NCI-H2171 (cell line): ENCODE measurements at regions not wholly inside any gene's neighbourhood (a gene's known extent, or its start where the extent isn't known, plus 50 kb on each side); places are given as distances from the start of the nearest gene placed in this dataset.
"Not testable (repeated sequence)": the region's sequence is repeated elsewhere in the genome, so short reads cannot be mapped to it uniquely, and the experiment has no call there.

Experiments
- DNase-seq: peaks from one replicate; lab custom pipeline; 2025; lab: John Stamatoyannopoulos, UW

DNA sequence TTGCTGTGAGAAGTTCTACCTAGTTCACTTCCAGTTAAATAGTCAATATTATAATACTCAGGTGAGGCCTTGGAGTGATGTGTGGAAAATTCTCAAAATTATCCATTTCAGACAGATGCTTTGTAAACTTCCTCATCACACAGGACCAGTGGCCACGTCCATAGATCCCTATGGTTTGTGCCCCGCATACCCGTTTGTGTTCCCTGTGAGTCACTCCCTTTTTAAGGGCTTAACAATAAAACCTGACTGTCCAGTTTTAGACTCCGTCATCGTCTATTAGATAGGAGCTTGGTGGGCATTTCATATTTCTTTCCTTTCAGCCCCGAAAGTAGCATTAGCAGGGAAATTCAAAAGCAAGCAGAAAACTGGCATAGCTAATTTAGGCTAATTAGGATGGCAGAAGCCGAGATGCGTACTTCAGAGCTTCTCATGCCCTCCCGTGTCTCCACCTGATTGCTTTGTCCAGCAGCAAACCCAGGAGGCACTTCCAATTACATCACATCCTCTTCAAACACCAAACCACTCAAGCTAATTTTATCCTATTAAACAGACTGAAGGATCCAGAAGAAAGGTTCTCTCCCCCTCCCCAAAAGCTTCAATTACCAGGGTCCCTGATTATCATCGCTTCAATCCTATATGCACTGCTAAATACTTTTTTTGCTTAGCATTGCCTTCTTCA lies 186.6 kb upstream of the OTX2 start:
- DNase-seq: no peak

GRCh38 chr14:56995010-56995409 lies 184.7 kb upstream of the OTX2 start:
- DNase-seq: no peak

DNA sequence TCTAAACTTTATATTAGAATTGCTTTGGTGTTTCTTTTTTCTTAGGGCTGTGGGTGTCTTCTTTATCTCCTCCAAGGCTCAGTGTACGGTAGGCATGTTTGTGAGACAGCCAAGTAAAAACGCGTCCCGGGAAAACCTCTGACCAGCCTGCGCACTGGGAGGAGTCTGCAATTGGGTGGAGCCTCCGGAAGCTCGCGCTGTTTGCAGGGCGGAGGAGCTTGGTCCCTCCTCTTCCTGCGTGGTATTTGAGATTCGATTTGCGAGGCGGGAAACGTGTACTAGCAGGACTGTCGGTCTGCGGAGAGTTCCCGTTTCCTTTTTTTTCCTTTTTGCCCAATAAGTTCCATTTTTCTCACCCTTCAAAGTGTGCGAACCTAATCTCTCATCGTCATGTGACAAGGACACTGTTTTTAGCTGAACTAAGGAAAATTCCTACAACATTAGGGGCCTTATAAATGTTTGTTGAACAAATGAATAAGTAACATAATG lies 182.1 kb upstream of the OTX2 start:
- DNase-seq: no peak

GRCh38 chr14:56990991-56991627 lies 180.8 kb upstream of the OTX2 start:
- DNase-seq: not testable (repeated sequence)

GRCh38 chr14:56989359-56989758 lies 179.1 kb upstream of the OTX2 start:
- no peak for DNase-seq

- no peak for DNase-seq
Measured at GRCh38 chr14:56979936-56980335, 169.7 kb upstream of the OTX2 start.

DNA sequence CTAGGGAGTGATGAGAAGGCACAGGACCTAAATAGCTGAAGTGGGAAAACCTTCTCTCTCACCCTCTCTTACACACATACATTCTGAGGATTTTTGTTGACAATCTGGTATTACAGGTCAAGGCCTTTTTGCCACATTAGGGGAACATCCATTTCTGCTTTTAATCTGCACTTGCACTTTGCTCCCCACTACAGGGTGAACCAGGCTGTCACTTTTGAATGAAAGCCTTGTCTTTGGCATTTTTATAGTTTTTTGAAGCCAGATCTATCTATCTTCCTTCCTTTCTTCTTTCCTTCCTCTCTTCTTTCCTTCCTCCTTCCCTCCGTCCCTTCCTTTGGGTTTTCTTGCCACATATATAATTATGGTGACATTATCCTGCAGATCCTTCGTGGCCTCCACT lies 165.9 kb upstream of the OTX2 start:
- DNase-seq: no peak

DNA sequence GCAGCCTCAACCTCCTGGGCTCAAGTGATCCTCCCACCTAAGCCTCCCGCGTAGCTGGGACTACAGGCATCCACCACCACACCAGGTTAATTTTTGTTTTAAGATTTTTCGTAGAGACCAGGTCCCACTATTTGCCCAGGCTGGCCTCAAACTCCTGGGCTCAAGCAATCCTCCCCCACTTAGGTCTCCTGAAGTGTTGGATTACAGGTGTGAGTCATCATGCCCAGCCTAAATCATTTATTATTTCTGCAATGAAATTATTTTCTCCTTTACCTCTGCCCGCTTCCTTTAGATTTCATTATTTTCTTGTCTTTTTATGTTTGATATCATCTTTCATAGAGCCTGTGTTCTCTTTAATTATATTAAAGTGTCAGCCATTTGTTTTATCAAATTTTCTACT lies 165.2 kb upstream of the OTX2 start:
- no peak for DNase-seq

DNA sequence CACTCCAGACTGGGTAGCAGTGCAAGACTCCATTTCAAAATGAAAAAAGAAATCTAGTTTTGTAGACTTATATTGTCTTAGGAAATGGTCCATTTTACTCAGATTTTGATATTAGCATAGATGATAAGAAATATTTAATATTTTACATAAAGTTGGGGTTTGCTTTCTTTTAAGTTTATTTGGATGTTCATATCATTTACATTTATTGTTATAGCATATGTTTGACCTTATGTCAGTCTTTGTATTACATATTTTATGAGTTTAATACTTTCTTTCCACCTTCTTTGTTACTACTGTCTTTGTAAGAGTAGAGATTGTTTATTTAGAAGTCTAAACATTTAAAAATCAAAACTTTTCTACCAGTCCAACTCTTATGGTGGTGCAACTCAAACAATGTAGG lies 162.7 kb upstream of the OTX2 start:
- no peak for DNase-seq

DNA sequence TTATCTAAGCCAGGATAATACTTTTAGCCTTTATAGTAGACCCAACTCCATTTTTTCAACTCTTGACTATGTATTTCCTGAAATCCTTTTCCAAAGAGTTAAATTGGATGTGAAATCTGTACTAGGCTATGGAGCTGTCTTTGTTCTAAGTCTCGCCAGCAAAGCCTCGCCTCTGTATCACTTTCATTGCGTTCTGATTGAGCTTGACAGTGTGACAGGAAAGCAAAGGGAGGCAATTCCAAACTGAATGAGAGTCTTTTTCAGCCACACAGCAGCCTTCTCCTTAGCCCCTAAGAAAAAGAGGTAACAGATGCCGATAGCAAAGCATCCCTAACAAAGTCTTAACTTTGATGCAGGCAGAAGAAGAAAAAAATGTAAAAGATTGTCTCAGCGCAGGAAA lies 154.6 kb upstream of the OTX2 start:
- DNase-seq: no peak

- DNase-seq: no peak
Measured at GRCh38 chr14:56963381-56963780, 153.1 kb upstream of the OTX2 start.

DNA sequence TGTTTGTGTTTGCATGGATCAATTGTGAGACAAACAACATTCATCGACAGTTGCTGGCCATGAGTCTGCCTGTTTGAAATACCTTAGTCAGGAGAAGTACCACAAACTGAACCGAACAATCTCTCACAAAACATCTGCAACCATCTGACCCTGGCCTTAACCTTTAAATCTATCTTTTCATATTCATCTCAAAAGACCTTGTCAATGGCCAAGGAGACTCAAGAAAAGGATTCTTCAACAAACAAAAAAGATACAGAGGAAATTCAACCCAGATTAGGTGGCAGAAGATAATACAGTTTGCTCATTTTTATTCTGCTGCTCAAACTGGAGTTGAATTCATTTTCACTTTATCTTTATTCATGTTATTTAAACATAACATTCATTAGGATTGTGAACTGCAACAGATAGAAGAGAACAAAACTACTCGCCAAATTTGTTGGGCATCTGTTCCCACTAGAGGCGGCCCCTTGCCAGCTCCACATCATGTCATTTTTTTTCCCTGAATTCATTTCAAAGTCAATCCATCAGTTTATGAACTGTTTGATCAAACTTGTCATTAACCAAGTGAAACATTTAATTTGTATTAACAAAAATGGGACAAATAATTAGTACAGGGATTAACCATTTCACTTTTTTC lies 152.3 kb upstream of the OTX2 start:
- no peak for DNase-seq

DNA sequence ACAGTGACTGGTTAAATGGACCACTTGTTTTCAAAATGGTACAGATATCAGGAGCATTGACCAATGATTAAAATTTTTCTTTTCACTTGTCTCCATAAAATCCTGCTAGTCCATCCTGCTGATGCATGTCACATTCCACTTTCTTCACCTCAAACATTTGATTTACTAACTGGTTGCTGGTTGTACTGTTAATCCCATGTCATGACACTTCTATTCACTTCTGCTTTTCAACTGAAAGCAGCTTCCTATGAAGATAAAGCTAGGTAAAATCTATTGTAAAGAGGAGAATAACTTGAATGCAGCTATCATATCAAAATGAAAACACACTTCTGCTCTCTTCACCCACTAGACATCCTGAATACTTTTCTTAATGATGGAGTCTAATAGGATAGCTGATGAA lies 149.6 kb upstream of the OTX2 start:
- no peak for DNase-seq

DNA sequence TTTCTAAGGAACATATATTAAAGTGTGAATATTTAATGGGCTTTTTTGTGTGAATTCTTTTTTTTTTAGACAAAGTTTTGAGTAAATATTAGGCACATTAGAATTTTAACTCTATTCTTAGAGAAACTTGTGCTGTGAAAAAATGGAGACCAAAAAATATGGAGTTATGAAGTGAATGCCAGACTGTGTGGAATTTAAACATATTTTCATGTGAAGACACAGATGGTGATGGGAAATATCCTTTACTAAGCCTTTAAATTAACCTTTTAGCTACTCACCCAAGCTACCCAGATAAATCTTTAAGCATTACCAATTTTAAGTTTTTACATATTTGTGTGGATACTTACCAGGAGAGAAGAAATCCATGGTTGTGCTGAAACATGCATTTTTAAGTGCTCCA lies 148.8 kb upstream of the OTX2 start:
- no peak for DNase-seq

GRCh38 chr14:56956182-56956581 lies 145.9 kb upstream of the OTX2 start:
- DNase-seq: no peak

- DNase-seq: no peak
Measured at GRCh38 chr14:56955745-56956144, 145.5 kb upstream of the OTX2 start.

DNA sequence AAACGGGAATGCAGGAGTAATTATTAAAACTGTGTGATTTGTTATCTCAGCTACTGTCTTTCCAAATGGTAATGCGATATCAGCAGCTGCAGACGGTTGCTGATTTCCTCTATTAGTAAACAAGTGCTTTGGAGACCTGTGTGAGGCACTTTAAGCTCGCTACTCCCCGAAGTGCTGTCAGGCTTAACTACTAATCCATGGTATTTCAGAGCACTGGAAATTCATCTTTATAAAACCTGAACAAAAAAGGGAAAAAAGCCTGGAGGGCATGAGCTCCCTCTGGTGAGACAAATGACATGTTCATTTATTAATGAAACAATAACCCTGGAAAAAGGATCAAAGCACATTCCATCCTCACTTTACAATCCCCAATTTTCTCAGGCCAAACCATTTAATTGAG lies 143.6 kb upstream of the OTX2 start:
- peak; percentile 29 for DNase-seq

DNA sequence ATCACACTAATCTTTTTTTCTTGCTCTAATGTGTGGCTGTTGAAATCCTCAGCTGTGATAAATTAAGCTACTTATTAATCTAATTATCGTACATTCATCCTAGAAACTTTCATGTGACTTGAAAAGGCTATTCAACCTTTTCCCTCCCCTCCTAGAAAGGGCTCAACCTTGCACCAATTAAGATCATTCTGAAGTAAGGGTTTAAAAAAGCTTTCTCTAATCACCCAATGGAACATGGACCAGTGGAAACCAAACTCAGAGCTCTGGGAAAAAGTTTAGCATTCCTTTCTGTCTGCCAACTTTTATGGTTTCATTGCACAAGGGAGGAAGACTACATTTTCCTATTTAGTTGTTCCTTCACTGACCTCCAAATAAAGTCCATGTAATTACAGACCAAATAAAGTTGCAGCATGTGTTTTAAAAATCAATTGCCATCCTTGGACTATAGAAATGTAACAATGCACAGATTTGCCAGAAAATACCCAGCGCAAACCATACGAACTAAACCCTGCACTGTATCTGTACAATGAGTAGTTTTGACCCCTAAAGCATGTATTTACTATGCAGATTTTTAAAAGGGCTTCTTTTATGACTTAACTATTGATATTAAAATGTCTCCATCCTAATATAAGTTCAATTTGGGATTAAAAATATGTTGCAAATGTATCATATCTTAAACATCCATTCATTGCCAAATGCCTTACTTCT lies 142.6 kb upstream of the OTX2 start:
- DNase-seq: no peak

DNA sequence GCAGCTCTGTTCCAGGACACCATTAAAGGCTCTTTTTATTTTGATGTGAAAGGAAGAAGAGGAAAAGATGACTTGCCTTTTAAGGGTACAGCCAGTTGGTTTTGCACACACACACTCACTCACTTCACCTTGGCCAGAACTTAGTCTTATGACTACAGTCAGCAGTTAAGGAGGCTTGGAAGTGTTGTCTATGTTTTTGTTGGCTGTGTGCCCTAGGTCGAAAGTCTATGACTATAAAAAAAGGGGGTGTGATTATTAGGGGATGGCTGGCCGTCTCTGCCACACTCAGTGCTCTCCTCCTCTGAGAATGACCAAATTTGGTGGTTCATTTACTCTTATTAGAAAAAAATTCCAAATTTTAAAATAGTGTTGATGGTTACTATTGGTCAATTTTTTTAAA lies 139.5 kb upstream of the OTX2 start:
- DNase-seq: no peak

DNA sequence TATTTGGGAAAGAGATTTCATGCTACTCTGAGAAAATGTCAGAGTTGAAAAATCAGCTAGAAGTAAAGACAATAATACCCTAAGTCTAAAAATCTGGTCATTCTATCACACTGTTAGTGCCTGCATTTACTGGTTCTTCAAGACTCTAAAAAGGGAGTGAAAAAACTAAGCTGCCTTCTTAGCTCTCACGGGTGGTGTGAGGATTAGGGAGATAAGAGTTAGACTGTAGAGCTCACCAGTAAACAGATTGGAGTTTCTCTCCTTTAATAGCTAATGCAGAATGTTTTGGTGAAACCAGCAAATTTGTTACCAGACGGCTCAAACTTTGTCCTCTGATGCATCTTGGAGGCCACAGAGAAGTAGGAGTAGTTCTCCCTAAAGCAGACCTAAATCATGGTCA lies 135.0 kb upstream of the OTX2 start:
- no peak for DNase-seq

DNA sequence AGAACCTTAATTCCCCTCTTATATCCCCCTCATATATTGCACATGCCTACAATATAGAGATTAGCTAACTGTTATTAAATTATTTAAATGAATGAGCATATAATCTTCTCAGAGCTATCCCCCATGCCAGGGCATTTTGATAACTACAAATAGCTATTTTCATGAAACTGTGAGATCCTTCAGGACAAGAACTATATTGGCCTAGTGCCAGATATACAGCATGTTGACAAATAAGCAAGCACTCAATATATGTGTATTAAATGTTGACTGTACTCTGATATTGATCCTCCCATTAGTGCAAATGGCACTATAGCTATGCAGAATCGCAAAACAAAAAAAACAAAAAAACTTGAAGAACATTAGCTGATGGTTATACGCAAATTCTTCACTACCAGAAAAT lies 134.1 kb upstream of the OTX2 start:
- DNase-seq: no peak

DNA sequence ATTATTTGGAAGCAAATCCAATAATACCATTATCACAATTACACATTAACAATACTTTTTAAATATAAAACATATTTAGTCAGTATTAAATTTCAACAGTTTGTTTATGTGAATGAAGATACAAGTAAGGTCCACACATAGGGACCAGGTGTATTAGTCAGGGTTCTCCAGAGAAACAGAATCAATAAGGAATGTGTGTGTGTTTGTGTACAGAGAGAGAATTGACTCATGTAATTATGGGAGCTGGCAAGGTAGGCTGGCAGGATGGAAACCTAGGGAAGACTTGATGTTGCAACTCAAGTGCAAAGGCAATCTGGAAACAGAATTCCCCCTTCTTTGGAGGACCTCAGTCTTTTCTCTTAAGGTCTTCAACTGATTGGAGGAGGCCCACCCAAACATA lies 123.2 kb upstream of the OTX2 start:
- DNase-seq: no peak
